ENCODE measurements at regions not wholly inside any gene's neighbourhood (a gene's known extent, or its start where the extent isn't known, plus 50 kb on each side); places are given as distances from the start of the nearest gene placed in this dataset.

- TF ChIP-seq SUZ12 (IDR thresholded peaks at IDR 0.05): no peak
- TF ChIP-seq SP1 (IDR thresholded peaks at IDR 0.05): no peak
- TF ChIP-seq HDGF (IDR thresholded peaks at IDR 0.05; ENCODE audit: borderline replicate concordance): no peak
- TF ChIP-seq TARDBP (IDR thresholded peaks at IDR 0.05): no peak
- no peak for TF ChIP-seq BHLHE40 (IDR thresholded peaks at IDR 0.05; ENCODE audit: borderline replicate concordance)
- TF ChIP-seq ELF4 (IDR thresholded peaks at IDR 0.05): no peak
- TF ChIP-seq FOXM1 (IDR thresholded peaks at IDR 0.05; ENCODE audit: borderline replicate concordance): no peak
- TF ChIP-seq LEF1 (IDR thresholded peaks at IDR 0.05; ENCODE audit: borderline replicate concordance): no peak
- no peak for TF ChIP-seq ZNF384 (IDR thresholded peaks at IDR 0.05)
- no peak for TF ChIP-seq CTBP1 (IDR thresholded peaks at IDR 0.05; ENCODE audit: borderline replicate concordance)
Measured at GRCh38 chr1:65590279-65590678, 169.8 kb downstream of the LEPR start.

Measured in HEK293T (cell line).